ENCODE measurements at regions not wholly inside any gene's neighbourhood (a gene's known extent, or its start where the extent isn't known, plus 50 kb on each side); places are given as distances from the start of the nearest gene placed in this dataset.

DNA sequence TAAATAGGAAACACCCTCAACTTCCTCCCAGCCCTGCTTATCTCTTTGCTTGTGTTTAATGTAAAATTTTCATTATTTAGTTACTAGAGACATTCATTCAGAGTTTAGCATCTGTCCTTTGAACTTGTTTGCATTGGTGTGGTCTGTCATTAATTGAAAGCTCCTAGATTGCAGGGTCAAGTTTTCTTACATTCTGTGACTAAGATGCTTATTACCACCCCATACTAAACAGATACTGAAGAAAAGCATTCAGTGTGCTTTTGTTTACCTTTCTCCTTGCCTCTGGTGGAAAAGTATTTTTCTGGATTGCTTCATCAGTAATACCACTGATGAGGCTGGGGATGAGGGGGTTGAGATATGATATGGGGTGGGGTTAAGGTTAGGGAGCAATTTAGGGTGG lies 199.0 kb downstream of the SAMD5 start:
- Mint-ChIP-seq H3K4me1 (peaks cover 20% of the 10 kb centered on the region), H3K36me3 (no peaks in the 10 kb centered on the region), H3K27ac (no peak overlapping the region), H3K27me3 (ENCODE audit: low read depth) (no peaks in the 10 kb centered on the region), H3K9me3 (no peaks in the 10 kb centered on the region), H3K4me3 (no peak overlapping the region)
- TF ChIP-seq, protein P1, sequence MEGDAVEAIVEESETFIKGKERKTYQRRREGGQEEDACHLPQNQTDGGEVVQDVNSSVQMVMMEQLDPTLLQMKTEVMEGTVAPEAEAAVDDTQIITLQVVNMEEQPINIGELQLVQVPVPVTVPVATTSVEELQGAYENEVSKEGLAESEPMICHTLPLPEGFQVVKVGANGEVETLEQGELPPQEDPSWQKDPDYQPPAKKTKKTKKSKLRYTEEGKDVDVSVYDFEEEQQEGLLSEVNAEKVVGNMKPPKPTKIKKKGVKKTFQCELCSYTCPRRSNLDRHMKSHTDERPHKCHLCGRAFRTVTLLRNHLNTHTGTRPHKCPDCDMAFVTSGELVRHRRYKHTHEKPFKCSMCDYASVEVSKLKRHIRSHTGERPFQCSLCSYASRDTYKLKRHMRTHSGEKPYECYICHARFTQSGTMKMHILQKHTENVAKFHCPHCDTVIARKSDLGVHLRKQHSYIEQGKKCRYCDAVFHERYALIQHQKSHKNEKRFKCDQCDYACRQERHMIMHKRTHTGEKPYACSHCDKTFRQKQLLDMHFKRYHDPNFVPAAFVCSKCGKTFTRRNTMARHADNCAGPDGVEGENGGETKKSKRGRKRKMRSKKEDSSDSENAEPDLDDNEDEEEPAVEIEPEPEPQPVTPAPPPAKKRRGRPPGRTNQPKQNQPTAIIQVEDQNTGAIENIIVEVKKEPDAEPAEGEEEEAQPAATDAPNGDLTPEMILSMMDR (IDR thresholded peaks at IDR 0.05; ENCODE audit: unreplicated experiment) = no peak
- no peak for DNase-seq (ENCODE audit: low spot score in 2 of 2, unreplicated experiment in 2 of 2)

DNA sequence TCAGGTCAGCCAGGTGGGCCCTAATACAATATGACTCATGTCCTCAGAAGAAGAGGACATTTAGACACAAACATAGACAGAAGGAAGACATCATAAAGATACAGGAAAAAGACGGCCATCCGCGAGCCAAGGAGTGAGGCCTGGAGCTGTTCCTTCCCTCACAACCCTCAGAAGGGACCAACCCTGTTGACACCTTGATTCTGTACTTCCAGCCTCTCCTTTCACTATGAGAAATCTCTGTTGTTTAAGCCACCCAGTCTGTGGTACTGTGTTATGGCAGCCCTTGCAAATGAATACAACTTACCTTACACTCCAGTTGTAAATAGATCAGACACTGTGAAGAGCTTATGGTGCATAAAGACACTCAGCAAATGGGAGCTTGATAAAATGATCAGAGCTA lies 199.7 kb downstream of the SAMD5 start:
- Mint-ChIP-seq H3K27ac (no peak overlapping the region), H3K4me1 (peaks cover 20% of the 10 kb centered on the region), H3K4me3 (no peak overlapping the region), H3K9me3 (no peaks in the 10 kb centered on the region), H3K27me3 (ENCODE audit: low read depth) (no peaks in the 10 kb centered on the region), H3K36me3 (no peaks in the 10 kb centered on the region)
- TF ChIP-seq, protein P1 (IDR thresholded peaks at IDR 0.05; ENCODE audit: unreplicated experiment) = no peak
- DNase-seq (ENCODE audit: low spot score in 2 of 2, unreplicated experiment in 2 of 2) = no peak

DNA sequence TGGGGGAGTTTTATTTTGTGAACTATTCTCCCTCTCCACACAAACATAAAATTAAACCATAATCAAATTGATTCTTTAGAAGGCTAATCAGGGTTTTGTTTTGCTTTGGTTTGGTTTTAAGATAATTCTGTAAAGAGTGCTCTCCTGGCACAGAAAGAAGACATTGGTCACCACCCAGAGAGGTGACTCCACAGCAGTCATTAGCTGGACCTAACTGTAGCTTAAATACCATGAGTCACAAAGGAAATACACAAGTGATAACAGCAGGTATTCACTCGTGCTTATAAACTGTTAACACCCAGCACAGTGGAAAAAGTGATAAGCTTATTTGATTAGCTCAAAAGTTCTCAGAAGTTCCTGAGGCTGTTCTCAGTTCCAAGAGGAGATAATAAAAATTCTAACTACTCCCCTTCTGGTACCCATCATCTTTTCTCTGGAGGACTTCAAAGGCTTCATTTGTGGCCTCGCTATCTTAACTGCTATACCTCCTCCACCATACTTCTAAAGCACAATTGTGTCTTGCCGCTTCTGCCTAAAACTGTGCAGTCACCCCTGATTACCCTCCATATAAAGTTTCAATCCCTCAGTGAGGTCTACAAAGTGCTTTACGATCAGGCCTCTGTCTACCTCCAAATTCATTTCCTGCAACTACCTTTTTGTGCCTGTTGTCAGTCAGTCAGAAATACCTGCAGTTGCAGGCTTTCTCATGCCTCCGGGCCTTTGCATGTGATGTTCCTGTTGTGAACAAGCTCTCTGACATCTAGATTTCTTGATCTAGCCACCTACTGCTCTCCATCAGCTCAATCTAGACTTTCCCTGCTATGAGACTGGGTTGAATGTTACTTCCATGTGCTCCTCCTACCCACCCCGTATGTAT lies 201.1 kb downstream of the SAMD5 start:
- H3K36me3 Mint-ChIP-seq = no peaks in the 10 kb centered on the region
- TF ChIP-seq, protein P1 (IDR thresholded peaks at IDR 0.05; ENCODE audit: unreplicated experiment) = no peak
- H3K27me3 Mint-ChIP-seq (ENCODE audit: low read depth) = no peaks in the 10 kb centered on the region
- H3K27ac Mint-ChIP-seq = no peak overlapping the region
- no peaks in the 10 kb centered on the region for H3K9me3 Mint-ChIP-seq
- DNase-seq (ENCODE audit: low spot score in 2 of 2, unreplicated experiment in 2 of 2) = no peak
- no peak overlapping the region for H3K4me3 Mint-ChIP-seq
- peaks cover 20% of the 10 kb centered on the region for H3K4me1 Mint-ChIP-seq

DNA sequence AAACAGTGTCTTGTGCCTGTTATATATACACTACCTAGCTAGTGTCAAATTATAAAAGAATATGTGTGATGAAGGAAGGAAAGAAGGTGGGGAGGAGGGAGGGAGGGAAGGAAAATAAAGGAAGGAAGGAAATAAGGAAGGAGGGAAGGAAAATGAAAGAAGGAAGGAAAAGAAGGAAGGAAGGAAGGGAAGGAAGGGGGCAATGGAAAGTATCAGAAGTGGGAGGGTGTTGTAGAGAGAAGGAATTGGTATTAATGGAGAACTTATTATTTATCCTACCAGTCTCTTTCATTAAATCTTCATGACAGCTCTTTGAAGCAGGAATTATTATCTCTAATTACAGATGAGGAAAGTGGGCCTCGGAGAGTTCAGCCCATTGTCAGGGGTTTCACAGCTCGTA lies 202.4 kb downstream of the SAMD5 start:
- no peaks in the 10 kb centered on the region for H3K27me3 Mint-ChIP-seq (ENCODE audit: low read depth)

DNA sequence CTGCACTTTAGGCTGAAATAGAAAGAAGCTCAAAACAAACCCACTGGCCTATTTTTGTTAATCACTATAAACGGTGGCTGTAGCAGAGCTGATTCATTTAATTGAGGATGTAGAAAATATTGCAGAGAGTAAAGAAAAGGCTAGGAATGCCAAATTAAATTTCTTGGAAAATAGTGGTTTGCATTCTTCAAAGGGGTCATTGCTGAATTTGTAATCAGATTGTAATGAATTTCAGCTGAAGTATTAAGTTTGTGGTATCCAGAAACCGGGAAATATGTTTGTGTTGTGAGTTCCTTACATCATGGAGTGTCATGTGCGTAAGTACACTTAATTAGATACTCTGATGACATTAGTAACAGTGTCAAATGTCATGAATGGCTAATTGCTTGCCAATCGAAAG lies 203.0 kb downstream of the SAMD5 start:
- H3K27ac Mint-ChIP-seq = peak overlapping the region; percentile 50
- H3K27me3 Mint-ChIP-seq (ENCODE audit: low read depth) = no peaks in the 10 kb centered on the region
- no peaks in the 10 kb centered on the region for H3K9me3 Mint-ChIP-seq
- H3K36me3 Mint-ChIP-seq = no peaks in the 10 kb centered on the region
- DNase-seq (ENCODE audit: low spot score in 2 of 2, unreplicated experiment in 2 of 2) = no peak
- H3K4me1 Mint-ChIP-seq = peaks cover 20% of the 10 kb centered on the region
- TF ChIP-seq, protein P1 (IDR thresholded peaks at IDR 0.05; ENCODE audit: unreplicated experiment) = no peak
- H3K4me3 Mint-ChIP-seq = no peak overlapping the region

More for the DNA sequence above, 202.4 kb downstream of the SAMD5 start:
- Mint-ChIP-seq H3K4me3 (no peak overlapping the region), H3K36me3 (no peaks in the 10 kb centered on the region), H3K4me1 (peaks cover 20% of the 10 kb centered on the region), H3K9me3 (no peaks in the 10 kb centered on the region), H3K27ac (peak overlapping the region; percentile 50)
- no peak for DNase-seq (ENCODE audit: low spot score in 2 of 2, unreplicated experiment in 2 of 2)
- TF ChIP-seq, protein P1 (IDR thresholded peaks at IDR 0.05; ENCODE audit: unreplicated experiment) = no peak

Measured in mesothelial cell of epicardium (in vitro differentiated cells).